Esophagus squamous epithelium (tissue), 4 donors: ENCODE measurements at regions not wholly inside any gene's neighbourhood (a gene's known extent, or its start where the extent isn't known, plus 50 kb on each side); places are given as distances from the start of the nearest gene placed in this dataset.

Experiments used
- CTCF ChIP-seq, 6 experiments: fragments of 450-650 bp in 4 of 6; fragments of 200-600 bp in 2 of 6; sonication (generic) in 2 of 6; IDR thresholded peaks; one replicate each; pipeline ENCODE4 v1.5.1; 2016 to 2019; ENCODE audit warnings: antibody characterized with exemption in 6 of 6, mild to moderate bottlenecking in 4 of 6, moderate library complexity in 4 of 6
- POLR2A ChIP-seq, 4 donors: fragments of 450-650 bp; IDR thresholded peaks; one replicate each; pipeline ENCODE4 v1.6.1; 2017; ENCODE audit warnings: antibody characterized with exemption in 4 of 4, mild to moderate bottlenecking in 4 of 4, moderate library complexity in 3 of 4

GRCh38 chr4:43353552-43353951 is 461.0 kb downstream of the GRXCR1 start:
- TF ChIP-seq CTCF (IDR thresholded peaks at IDR 0.05) (no peak), POLR2A (IDR thresholded peaks at IDR 0.05) (no peak)
